Heart right ventricle (tissue), 16 donors: ENCODE measurements at regions not wholly inside any gene's neighbourhood (a gene's known extent, or its start where the extent isn't known, plus 50 kb on each side); places are given as distances from the start of the nearest gene placed in this dataset.

Source experiments
- ATAC-seq, 8 donors: fragments of 200-7000 bp; cut with Tn5 transposase; one replicate each; pipeline ENCODE4 v1.9.1; 2020; ENCODE audit warnings: mild to moderate bottlenecking in 8 of 8, moderate library complexity in 8 of 8, moderate number of reproducible peaks in 1 of 8
- DNase-seq, 2 donors: peaks; one replicate each; pipeline ENCODE4 v3.0.0-alpha.2; 2020
- H3K27ac ChIP-seq, 10 donors: fragments of 200-600 bp; sonication (generic) in 2 of 10; one replicate each; pipeline versions ENCODE4 v1.5.0 to v1.8.0; 2020 to 2022; ENCODE audit warnings: mild to moderate bottlenecking in 3 of 10
- H3K27me3 ChIP-seq, 7 donors: fragments of 200-600 bp; one replicate each; pipeline ENCODE4 v1.8.0; 2021 to 2022; ENCODE audit warnings: mild to moderate bottlenecking in 2 of 7
- H3K36me3 ChIP-seq, 9 donors: fragments of 200-600 bp; sonication (generic) in 1 of 9; one replicate each; pipeline versions ENCODE4 v1.5.0 to v1.8.0; 2020 to 2022; ENCODE audit warnings: mild to moderate bottlenecking in 2 of 9
- H3K4me1 ChIP-seq, 9 donors: fragments of 200-600 bp; sonication (generic) in 1 of 9; one replicate each; pipeline versions ENCODE4 v1.5.0 to v1.8.0; 2020 to 2022; ENCODE audit warnings: mild to moderate bottlenecking in 4 of 9
- H3K4me3 ChIP-seq, 10 donors: fragments of 200-600 bp; sonication (generic) in 2 of 10; one replicate each; pipeline versions ENCODE4 v1.5.0 to v1.8.0; 2020 to 2022; ENCODE audit warnings: mild to moderate bottlenecking in 7 of 10, moderate library complexity in 2 of 10
- H3K9me3 ChIP-seq, 11 donors: fragments of 200-600 bp in 10 of 11; sonication (generic) in 2 of 11; one replicate each; pipeline versions ENCODE4 v1.5.0 to v1.8.0; 2013 to 2022; ENCODE audit warnings: mild to moderate bottlenecking in 2 of 11, control low read depth in 1 of 11, moderate library complexity in 1 of 11
- CTCF ChIP-seq, 9 donors: fragments of 200-600 bp; sonication (generic) in 2 of 9; IDR thresholded peaks; one replicate each; pipeline versions ENCODE4 v1.5.0 to v1.8.0; 2021 to 2022; ENCODE audit warnings: antibody characterized with exemption in 9 of 9, mild to moderate bottlenecking in 5 of 9, moderate library complexity in 1 of 9
- WGBS, 2 donors: extraction: QIAGEN DNeasy Blood & Tissue Kit; methylation state at CpG; one replicate each; pipeline ENCODE4 v1.1.7; 2013; ENCODE audit warnings: inconsistent platforms in 1 of 2; 5-methylcytosine and 5-hydroxymethylcytosine counted together
- intact Hi-C, 10 donors: fragments of 100-400 bp; cut with DNase I; formaldehyde crosslinking; loops; one replicate each; pipeline versions ENCODE4 v1.11.1 to v1.14.2; 2022
- donor health status: Arrhythmogenic right ventricular cardiomyopathy.
- donor health status: ischemic (EF 13 %, LVEDD 7.1; RV severe dilation, severe dysfunction).
- donor health status: healthy with polysubstance abuse.
- donor health status: DM: no; HTN: yes; CAD: no.
- donor health status: DM: no; HTN: no; CAD: no.
- donor health status: ischemic (EF 25% LVEDD 6.9; RV normal size, moderate dysfunction).
- donor health status: ischemic (EF 25% LVEDD 5.7; RV mildly dilated, moderate dysfunction).
- donor health status: healthy.
- donor health status: DM: yes; HTN: yes; CAD: no.
- donor health status: Ischemic cardiomyopathy.
- donor health status: ischemic (EF 35%, LVEDD 5.7; RV mildly dilated, moderate dysfunction).
- donor health status: nonischemic (EF 11% LVEDD 7.7; RV severe dilation, severe dysfunction).
- donor health status: DM: yes; HTN: yes; CAD: no.
- donor health status: PGD.
- donor health status: ischemic (EF 29% LVEDD 5.4; RV normal size, mild dysfunction).
- donor health status: nonischemic (EF 23%, LVEDD 6.1; RV moderate dilation, normal function).

- 72 to 73% methylated on average over 11 of the region's 11 CpGs for WGBS, 2 donors
- ATAC-seq = no peak
Observed at GRCh38 chr2:193276988-193277387, 1082.3 kb upstream of the TMEFF2 start.

GRCh38 chr2:193276560-193276959 lies 1081.8 kb upstream of the TMEFF2 start:
- Histone ChIP-seq H3K4me3 (no peak overlapping the region), H3K27ac (no peak overlapping the region), H3K4me1 (no peaks in the 10 kb centered on the region), H3K36me3 (no peaks in the 10 kb centered on the region), H3K27me3 (no peaks in the 10 kb centered on the region), H3K9me3 (peaks cover 0 to 3% (median 0%) of the 10 kb centered on the region in 11 donors)
- DNase-seq (no peak), ATAC-seq (no peak)
- no peak for TF ChIP-seq CTCF (IDR thresholded peaks at IDR 0.05)
- WGBS, 2 donors = 95 to 96% methylated on average over 16 of the region's 16 CpGs
- intact Hi-C loops = no loop called here

More at GRCh38 chr2:193276988-193277387, 1082.3 kb upstream of the TMEFF2 start:
- no peak overlapping the region for H3K27ac ChIP-seq
- no peaks in the 10 kb centered on the region for H3K4me1 ChIP-seq
- intact Hi-C loops = no loop called here
- peaks cover 0 to 3% (median 0%) of the 10 kb centered on the region in 11 donors for H3K9me3 ChIP-seq
- no peak for TF ChIP-seq CTCF (IDR thresholded peaks at IDR 0.05)
- no peak for DNase-seq
- no peaks in the 10 kb centered on the region for H3K27me3 ChIP-seq
- no peaks in the 10 kb centered on the region for H3K36me3 ChIP-seq
- no peak overlapping the region for H3K4me3 ChIP-seq

GRCh38 chr2:193276069-193276468 lies 1081.3 kb upstream of the TMEFF2 start:
- DNase-seq (no peak), ATAC-seq (no peak)
- H3K27me3 ChIP-seq = no peaks in the 10 kb centered on the region
- H3K4me3 ChIP-seq = no peak overlapping the region
- 85 to 86% methylated on average over 6 of the region's 6 CpGs for WGBS, 2 donors
- intact Hi-C loops = no loop called here
- peaks cover 0 to 6% (median 0%) of the 10 kb centered on the region in 11 donors for H3K9me3 ChIP-seq
- no peak overlapping the region for H3K27ac ChIP-seq
- no peaks in the 10 kb centered on the region for H3K36me3 ChIP-seq
- H3K4me1 ChIP-seq = no peaks in the 10 kb centered on the region
- TF ChIP-seq CTCF (IDR thresholded peaks at IDR 0.05) = no peak

- H3K27ac ChIP-seq = no peak overlapping the region
- no peak overlapping the region for H3K4me3 ChIP-seq
- intact Hi-C loops = no loop called here
- peaks cover 0 to 6% (median 0%) of the 10 kb centered on the region in 11 donors for H3K9me3 ChIP-seq
- WGBS, 2 donors = 44 to 66% methylated on average over 1 of the region's 1 CpG
- no peak for DNase-seq
- no peaks in the 10 kb centered on the region for H3K27me3 ChIP-seq
- no peak for ATAC-seq
- H3K36me3 ChIP-seq = no peaks in the 10 kb centered on the region
- no peaks in the 10 kb centered on the region for H3K4me1 ChIP-seq
- no peak for TF ChIP-seq CTCF (IDR thresholded peaks at IDR 0.05)
Observed at GRCh38 chr2:193272011-193272410, 1077.3 kb upstream of the TMEFF2 start.
